GM21737 (cell line): ENCODE measurements at regions not wholly inside any gene's neighbourhood (a gene's known extent, or its start where the extent isn't known, plus 50 kb on each side); places are given as distances from the start of the nearest gene placed in this dataset.
"Not testable (repeated sequence)": the region's sequence is repeated elsewhere in the genome, so short reads cannot be mapped to it uniquely, and the experiment has no call there.

Experiments
- ATAC-seq: cut with Tn5 transposase; IDR thresholded peaks from one replicate; pipeline ENCODE4 v1.9.1; 2021; ENCODE audit warnings: mild to moderate bottlenecking, moderate library complexity; ENCODE audit not compliant: unreplicated experiment

- no peak for ATAC-seq
These were observed 141.5 kb upstream of the MPHOSPH6 start for GRCh38 chr16:82311528-82311927.

- no peak for ATAC-seq
These were observed 132.2 kb upstream of the MPHOSPH6 start for GRCh38 chr16:82302042-82302727.

GRCh38 chr16:82301146-82301755 lies 131.2 kb upstream of the MPHOSPH6 start:
- ATAC-seq, result no peak

- ATAC-seq, result no peak
These were observed 130.4 kb upstream of the MPHOSPH6 start for GRCh38 chr16:82300374-82300951.

- no peak for ATAC-seq
These were observed 128.4 kb upstream of the MPHOSPH6 start for GRCh38 chr16:82298472-82298871.

GRCh38 chr16:82295290-82296201 lies 125.5 kb upstream of the MPHOSPH6 start:
- no peak for ATAC-seq

GRCh38 chr16:82293671-82294070 lies 123.6 kb upstream of the MPHOSPH6 start:
- no peak for ATAC-seq

- no peak for ATAC-seq
These were observed 117.9 kb upstream of the MPHOSPH6 start for GRCh38 chr16:82287937-82288336.

- ATAC-seq, result no peak
These were observed 112.6 kb upstream of the MPHOSPH6 start for GRCh38 chr16:82282662-82283061.

- no peak for ATAC-seq
These were observed 111.5 kb upstream of the MPHOSPH6 start for GRCh38 chr16:82281544-82281943.

GRCh38 chr16:82280867-82281266 lies 110.8 kb upstream of the MPHOSPH6 start:
- no peak for ATAC-seq

GRCh38 chr16:82275349-82275748 lies 105.3 kb upstream of the MPHOSPH6 start:
- ATAC-seq, result not testable (repeated sequence)

- ATAC-seq, result no peak
These were observed 101.6 kb upstream of the MPHOSPH6 start for GRCh38 chr16:82271636-82272035.

GRCh38 chr16:82267675-82268074 lies 97.7 kb upstream of the MPHOSPH6 start:
- ATAC-seq, result not testable (repeated sequence)

GRCh38 chr16:82265809-82266208 lies 95.8 kb upstream of the MPHOSPH6 start:
- no peak for ATAC-seq

- ATAC-seq, result no peak
These were observed 94.7 kb upstream of the MPHOSPH6 start for GRCh38 chr16:82264756-82265155.

GRCh38 chr16:82263521-82264143 lies 93.6 kb upstream of the MPHOSPH6 start:
- ATAC-seq, result peak; percentile 65

- no peak for ATAC-seq
These were observed 92.2 kb upstream of the MPHOSPH6 start for GRCh38 chr16:82262244-82262643.

- no peak for ATAC-seq
These were observed 90.3 kb upstream of the MPHOSPH6 start for GRCh38 chr16:82260212-82260795.

- no peak for ATAC-seq
These were observed 89.7 kb upstream of the MPHOSPH6 start for GRCh38 chr16:82259731-82260130.
